Head of caudate nucleus (tissue), 42 donors: ENCODE measurements at regions not wholly inside any gene's neighbourhood (a gene's known extent, or its start where the extent isn't known, plus 50 kb on each side); places are given as distances from the start of the nearest gene placed in this dataset.

ENCODE experiments used
- DNase-seq, 42 donors: peaks; one replicate each; pipeline versions ENCODE4 v3.0.0 to v3.0.0-alpha.2; 2020 to 2021; ENCODE audit warnings: mixed read lengths in 7 of 42
- intact Hi-C: fragments of 100-400 bp; cut with DNase I; formaldehyde crosslinking; loops from one replicate; pipeline ENCODE4 v1.15.0; 2022

DNA sequence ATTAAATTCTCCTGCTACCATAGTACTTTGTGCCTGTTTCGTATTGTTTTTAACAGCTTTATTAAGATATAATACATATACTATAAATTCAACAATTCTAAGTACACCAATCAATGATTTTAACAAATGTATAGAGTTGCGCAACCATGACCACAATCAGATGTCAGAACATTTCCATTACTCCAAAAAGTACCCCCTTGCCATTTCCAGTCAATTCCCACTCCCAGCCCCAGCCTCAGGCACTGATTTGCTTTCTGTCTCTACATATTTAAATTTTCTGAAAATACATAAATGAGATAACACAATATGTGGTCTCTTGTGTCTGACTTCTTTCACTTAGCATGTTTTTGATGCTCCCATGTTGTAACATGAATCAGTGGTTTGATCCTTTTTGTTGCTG is 193.9 kb downstream of the FIGN start:
- no peak for DNase-seq
- intact Hi-C loops = no loop called here

DNA sequence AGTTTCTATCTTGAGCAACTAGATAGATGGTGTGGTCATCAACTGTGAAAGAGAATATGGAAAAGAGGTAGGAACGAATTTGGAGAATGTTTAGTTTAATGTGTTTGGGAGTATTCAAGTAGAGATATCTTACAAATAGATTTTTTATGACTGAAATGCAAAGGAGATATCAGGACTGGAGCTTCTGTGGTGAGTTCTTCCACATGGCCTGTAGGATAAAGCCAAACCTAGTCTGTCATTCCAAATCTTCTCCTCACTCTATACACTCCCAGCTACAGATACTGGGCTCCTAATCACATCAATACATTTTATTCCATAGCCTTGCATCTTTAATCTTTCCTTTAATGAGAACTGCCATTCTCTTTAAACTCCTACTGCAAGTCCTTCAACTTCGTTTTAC is 194.3 kb downstream of the FIGN start:
- DNase-seq = no peak
- intact Hi-C loops = no loop called here

DNA sequence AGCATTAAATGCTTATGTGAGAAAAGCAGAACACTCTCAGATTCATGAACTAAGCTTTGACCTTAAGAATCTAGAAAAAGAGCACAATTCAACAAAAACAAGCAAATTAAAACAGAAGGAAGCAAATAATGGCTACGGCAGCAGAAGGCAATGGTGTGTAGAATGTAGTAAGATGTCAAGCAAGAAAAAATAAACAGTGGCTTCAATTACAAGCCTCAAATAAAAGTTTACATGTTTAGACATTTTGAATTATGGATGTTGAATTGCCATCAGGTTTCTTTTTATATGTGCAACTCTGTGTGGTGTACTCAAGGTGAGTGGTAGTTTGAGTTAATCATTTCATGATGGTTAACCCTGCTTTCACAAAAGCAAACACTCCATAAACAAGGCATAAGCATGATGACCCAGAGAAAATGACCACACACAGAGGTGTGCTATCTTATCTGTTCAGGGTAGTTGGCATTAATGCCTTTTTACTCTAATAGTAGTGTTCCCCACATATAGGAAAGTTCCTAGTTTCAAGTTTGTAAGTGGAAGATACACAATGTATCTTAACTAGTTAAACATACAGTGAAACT is 207.1 kb downstream of the FIGN start:
- intact Hi-C loops = no loop called here
- DNase-seq = no peak

DNA sequence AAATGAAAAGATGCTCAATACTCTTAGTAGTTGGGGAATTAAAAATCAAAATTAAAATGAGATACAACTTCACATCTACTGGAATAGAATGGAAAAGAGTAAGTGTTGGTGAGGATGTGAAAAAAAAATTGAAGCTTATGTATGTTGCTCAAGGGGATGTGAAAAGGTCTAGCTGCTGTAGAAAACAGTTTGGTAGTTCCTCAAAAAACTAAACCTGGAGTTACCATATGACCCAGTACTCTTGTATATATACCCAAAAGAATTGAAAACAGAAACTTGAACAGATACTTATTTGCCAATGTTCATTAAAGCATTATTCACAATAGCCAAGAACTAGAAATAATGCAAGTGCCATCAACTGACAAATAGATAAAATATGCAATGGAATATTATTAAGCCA is 208.4 kb downstream of the FIGN start:
- intact Hi-C loops = no loop called here
- DNase-seq = no peak

DNA sequence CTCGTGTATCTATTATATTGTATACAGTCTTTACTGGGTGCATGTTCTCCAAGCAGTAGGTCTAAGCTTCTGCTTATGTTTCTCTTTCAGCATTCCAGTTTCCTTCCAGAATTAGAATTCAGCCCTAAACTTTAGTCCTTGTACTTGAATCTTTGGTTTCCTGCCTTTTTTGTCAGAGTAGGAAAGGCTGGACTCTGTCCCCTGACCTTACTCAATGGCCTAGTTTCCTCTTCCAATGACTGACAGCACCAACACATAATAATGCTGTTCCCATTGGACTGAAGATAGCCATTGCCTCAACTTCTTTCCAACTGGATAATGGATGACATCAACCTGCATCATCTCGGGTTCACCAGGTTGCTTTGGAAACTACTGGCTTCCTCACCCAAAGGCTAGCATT is 217.0 kb downstream of the FIGN start:
- intact Hi-C loops = no loop called here
- no peak for DNase-seq

DNA sequence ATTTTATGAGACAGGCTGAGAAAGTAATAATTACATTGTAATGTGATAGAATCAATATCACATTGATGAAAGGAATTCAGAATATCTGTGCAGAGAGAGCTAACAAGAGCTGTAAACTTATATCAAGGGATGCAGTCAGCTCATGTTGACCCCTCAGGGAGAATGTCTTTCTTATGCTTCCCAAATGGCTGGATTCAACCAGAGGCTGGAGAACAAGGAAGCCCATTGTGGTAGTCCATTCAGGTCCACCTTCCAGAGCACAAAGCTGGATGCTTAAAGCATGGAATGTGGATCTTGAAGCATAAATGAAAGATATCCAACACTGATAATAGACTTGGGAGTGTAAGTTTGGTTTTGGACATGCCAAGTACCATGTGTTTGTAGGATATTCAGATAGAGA is 220.0 kb downstream of the FIGN start:
- intact Hi-C loops = no loop called here
- DNase-seq = no peak

DNA sequence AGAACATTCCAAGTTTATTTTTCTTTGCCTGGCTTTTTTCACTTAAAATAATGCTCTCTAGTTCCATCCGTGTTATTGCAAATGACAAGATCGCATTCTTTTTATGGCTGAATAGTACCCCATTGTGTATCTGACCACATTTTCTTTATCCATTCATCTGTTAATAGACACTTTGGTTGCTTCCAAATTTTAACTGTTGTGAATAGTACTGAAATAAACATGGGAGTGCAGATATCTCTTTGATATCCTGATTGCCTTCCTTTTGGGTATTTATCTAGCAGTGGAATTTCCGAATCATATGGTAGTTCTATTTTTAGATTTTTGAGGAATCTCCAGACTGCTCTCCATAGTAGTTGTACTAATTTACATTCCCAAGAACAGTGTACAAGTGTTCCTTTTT is 230.5 kb downstream of the FIGN start:
- no peak for DNase-seq
- intact Hi-C loops = no loop called here

DNA sequence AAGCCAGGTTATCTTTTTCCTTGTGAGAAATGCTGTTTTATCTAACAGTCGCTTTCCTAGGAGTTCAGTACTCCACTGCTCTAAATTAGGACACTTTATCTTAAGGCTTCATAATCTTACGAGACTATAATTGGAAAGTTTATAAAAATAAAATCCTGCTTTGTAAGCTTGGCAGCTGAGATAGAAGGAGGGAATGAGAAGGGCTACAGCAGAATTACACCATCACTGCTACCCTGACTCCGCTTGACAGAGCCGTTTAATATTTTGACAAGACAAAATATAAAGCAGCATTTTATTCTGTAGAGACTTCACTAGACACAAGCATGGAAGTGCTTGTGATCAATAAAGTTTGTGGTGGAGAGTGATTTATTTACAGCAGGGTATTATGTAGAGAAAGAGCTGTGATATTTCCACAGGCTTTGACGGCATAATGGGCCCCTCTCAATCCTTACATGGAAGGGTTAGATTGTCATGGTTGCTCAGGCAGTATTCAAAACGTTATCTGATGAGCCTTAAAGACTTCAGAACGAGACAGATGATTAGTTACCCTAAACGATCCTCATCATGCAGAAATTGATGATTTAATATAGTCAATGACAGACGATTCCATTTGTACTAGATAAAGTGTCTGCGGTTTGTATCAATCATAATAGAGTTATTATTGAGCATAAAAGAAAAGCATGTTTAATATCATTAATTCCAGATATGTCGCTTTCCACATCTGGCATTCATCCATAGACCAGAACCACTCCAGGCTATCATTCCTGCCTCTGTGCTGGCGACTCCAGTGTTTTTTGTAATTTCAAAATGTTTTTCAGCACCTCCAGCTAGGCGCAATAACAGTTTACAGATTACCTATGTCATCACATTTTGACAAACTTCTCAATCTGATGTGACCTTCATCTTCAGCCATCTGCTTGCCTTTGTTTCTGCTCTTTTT is 242.2 kb downstream of the FIGN start:
- intact Hi-C loops = no loop called here

DNA sequence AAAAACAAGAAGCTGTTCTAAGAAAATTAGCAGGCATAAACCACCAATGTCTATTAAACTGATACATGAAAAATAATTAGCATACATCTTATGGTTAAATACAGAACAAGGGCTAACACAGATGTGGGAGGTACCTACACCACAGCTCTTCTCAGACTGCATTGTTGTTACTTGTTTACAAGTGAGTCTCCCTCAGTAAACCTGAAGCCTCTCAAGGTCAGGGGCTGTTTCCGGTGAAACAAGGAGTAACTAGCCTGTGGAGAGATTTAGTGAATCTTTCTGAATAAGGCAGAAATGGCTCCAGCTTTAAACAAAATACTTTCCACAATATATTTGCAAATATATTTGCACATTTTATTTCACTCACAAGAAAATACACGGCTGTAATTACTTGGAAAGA is 244.0 kb downstream of the FIGN start:
- DNase-seq = no peak
- intact Hi-C loops = no loop called here

More for the DNA sequence above, 242.2 kb downstream of the FIGN start:
- DNase-seq = no peak

DNA sequence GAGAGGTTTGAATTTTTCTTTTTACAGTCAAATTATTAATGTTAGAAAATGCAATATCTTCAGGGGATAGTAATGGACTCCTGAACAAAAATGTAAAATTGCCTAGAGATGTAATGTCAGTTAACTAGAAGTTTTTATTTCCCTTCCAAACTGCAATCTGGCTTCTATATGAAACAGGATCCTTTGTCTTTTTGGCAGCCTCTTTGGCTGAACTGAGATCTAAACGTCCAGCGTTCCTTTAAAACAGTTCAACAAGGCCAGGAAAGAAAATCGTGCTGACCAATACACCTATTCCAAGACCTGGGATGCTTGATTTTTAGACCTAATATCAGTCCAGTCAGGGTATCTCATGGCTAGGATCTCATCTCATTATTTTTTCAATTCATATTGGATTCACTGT is 245.5 kb downstream of the FIGN start:
- no peak for DNase-seq
- intact Hi-C loops = no loop called here

DNA sequence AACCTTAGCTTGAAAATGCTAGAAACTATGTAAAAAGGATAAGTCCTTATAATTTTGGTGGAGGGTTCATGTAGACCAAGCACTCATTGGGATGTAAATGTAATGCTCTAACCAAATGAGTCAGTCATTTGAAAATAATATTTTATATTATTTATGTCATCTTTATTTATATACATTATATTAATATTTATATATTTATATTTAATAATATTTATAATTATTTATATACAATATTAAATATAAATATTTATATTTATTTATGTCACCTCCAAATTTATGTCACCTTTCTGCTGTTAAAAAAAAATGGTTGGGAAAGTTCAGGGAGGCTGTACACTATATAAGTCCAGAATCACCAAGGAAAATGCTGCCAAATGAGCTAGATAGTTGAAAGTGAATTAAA is 254.3 kb downstream of the FIGN start:
- DNase-seq = no peak
- intact Hi-C loops = no loop called here

DNA sequence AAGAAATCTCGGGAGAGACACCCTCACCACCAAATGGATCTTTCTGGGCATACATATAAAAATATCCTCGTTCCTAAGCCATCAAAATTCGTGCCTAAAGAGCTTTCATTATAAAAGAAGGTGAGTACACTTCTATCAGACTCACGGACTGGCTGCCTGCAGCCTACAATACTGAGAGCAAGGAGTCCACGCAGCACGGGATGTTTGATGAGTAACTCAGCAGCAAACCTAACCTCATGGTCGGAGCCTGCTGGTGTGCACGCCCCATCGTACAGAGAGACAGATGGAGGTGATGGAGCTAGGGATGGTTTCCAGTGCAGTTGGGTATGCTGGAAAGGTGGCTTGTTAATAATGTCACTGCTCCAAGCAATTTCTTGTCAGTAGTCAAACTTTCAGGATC is 256.2 kb downstream of the FIGN start:
- intact Hi-C loops = no loop called here
- no peak for DNase-seq

DNA sequence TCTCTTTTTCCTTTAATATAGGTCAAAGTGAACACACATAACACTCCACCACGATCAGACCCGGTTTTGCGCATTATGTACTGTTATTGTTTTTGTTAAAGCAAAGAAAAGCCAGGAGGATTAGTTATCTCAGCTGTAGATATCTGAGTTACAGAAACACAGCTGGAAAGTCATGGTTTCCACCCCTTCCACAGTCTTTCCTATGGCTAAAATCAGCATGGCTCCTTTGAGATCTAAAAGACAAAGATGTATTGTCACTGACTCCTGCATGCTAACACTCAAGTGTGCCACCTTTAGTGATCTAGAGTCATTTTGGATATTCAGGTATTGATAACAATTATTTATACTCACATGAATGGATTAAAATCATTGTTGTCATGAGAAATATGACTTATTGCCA is 260.0 kb downstream of the FIGN start:
- no peak for DNase-seq

DNA sequence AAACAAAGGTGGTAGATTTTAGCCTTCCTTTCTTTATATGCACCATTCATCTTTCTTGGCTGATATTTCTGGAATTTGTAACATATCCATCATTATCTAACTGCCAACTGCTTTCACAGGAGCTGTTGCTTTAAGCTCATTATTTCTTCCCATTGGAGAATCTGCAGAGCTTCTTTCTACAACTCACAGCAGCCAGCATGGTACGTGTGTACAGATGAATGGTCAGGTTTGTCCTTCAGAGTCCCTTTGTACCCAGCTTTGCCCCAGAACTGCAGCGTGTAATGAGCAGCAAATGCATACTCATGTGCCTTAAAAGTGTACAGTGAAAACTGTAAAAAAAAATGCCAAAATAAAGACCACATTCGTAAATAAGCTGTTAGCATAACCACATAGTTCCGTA is 260.9 kb downstream of the FIGN start:
- no peak for DNase-seq
- intact Hi-C loops = no loop called here

More for the DNA sequence above, 260.0 kb downstream of the FIGN start:
- intact Hi-C loops = no loop called here

DNA sequence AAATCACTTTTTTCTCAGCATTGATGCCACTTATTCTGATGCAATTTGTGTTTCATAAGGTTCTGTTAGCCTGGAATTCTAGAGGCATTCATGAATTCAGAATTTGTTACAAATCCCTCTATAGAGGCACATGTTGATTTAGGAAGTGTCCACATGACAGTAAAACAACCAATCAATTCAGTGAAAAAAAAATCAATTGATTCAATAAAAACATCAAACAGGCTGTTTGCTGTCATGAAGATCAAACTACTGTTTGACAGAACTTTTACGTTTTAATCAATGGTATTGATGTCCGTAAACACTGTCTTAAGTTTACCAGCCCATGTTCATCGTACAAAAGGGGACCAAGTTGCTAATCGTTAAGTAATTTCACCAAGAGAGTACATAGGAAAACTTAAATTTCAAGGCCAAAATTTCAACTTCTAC is 261.5 kb downstream of the FIGN start:
- intact Hi-C loops = no loop called here

DNA sequence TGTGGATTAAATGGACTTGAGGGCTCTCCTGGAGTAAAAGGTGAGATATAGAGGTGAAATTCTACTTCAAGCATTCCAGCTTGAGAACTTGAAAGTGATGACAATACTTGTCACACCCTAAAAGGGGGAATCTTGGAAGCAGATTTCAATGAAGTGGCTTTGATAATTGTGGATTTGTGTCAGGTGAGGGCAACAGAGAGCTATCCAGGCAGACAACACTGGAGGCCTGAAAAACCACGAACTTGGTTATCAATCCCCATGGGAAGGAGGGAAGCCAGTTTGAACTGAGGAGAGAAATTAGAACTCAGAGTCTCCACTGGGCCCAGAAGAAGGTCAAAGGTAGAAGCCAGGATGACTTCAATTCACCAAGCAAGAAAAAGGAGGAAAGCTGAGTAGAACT is 263.9 kb downstream of the FIGN start:
- peak in 9 of 42 donors; percentile 5 to 40 (median 14) for DNase-seq
- intact Hi-C loops = no loop called here

More for the DNA sequence above, 261.5 kb downstream of the FIGN start:
- DNase-seq = no peak

DNA sequence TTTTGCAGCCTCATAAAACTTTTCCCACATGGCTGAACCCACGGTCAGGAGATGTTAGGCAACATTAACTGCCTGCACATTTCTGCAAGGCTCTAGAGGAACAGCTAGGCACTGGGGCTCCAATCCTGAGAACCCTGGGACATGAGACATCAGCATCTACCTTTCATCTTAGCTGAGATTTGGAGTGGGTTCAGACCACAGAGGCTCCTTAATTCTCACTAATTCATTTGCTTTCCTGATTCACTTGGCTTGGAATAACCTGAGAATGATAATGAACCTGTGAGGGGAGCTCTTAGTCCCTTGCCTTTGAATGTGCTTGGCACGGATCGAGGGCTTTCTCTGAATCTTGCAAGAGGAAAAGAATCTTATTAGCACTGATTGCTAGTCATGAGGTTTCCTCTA is 266.2 kb downstream of the FIGN start:
- intact Hi-C loops = no loop called here
- DNase-seq = peak in 17 of 42 donors; percentile 4 to 72 (median 20)

DNA sequence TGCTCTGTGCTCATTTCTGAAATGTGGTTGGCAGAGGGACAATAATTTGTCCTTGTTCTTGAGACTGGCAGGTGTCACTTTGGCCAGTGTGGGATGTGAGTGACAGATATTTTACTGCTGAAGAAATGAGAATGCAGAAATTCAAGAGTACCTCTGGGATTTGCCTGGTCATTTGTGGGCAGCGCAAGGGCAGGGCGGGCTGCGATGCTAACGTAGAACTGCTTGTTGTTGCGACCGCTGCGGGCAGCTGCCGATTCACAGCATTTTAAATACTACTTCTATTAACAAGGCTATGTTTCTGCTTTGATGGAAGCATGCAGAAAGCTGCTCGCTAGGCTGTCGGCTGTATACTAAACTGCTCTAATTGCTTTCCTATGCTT is 268.6 kb downstream of the FIGN start:
- intact Hi-C loops = no loop called here
- peak in 30 of 42 donors; percentile 6 to 60 (median 16) for DNase-seq

DNA sequence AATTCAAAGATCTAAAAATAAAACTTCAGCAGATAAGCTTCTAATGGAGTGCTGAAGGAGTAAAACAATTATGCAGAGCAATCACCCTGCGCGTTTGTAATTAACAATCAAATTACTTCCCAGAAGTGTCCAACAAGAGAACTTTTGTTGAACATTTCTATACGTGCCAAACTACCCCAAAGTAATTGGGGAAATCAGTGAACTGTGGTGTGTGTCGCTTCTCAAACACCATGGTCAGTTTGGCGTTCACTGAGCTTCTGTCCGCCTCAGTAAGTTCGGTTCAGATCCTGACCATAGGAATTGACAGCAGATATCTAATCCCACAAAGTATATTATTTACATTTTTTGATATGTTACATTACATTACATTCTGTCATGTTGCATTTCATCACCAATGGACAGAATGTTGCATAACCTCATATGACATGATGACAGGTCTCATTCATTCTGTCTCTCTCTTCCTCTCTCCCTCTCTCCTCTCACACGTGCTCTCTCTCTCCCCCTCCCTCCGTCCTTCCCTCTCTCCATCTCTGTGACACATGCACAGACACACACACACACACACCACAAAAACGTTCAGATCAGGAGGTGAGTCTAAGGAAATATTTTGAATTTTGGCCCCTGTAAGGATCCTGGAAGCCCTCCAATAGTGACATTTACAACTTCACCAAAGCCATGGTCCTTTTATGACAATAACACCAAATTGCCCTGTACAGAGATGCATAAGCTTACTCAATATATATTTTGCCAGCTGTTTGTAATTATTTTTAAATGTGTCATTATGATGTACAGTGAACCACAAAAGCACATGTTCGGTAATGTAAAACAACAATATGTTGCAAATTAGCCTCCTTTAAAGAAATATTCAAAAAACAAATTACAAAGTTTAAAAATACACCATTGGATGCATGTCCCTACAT is 269.2 kb downstream of the FIGN start:
- intact Hi-C loops = no loop called here
- DNase-seq = no peak

DNA sequence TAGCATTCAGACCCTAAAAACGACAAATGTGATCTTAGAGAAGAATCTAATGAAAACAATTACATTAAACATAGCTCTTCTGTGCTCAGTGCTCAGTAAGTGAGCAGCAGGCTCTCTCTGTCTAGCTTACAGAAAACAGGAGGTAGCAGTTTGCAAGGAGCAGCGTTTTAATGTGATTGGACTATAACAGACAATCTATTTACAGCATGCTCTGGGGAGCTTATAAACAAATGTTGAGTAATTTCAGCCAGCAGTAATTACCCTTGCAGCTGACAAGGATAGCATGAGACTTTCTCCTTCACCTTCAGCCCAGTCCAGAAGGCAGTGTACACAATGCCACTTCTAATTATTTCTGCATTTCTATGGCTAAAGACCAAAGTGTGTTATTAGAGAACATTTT is 270.4 kb downstream of the FIGN start:
- no peak for DNase-seq
- intact Hi-C loops = no loop called here
